NCI-H146 treated with DMSO at 0.1 percent for 48 hours (cell line): ENCODE measurements at regions not wholly inside any gene's neighbourhood (a gene's known extent, or its start where the extent isn't known, plus 50 kb on each side); places are given as distances from the start of the nearest gene placed in this dataset.
A peak's percentile ranks its signal among the peaks of the same experiment; 100 is the strongest.

ENCODE experiments used
- DNase-seq: peaks from one replicate; lab custom pipeline; 2025; ENCODE audit not compliant: unreplicated experiment; lab: John Stamatoyannopoulos, UW

- no peak for DNase-seq
These were observed 208.4 kb downstream of the ANAPC1 start for GRCh38 chr2:111675419-111676194.

GRCh38 chr2:111676291-111676822, 207.6 kb downstream of the ANAPC1 start:
- no peak for DNase-seq

GRCh38 chr2:111678161-111678560, 205.8 kb downstream of the ANAPC1 start:
- DNase-seq: no peak

- DNase-seq: no peak
These were observed 205.3 kb downstream of the ANAPC1 start for GRCh38 chr2:111678651-111679050.

- DNase-seq: no peak
These were observed 204.8 kb downstream of the ANAPC1 start for GRCh38 chr2:111679202-111679601.

GRCh38 chr2:111684611-111685010, 199.4 kb downstream of the ANAPC1 start:
- DNase-seq: no peak

- DNase-seq: no peak
These were observed 198.7 kb downstream of the ANAPC1 start for GRCh38 chr2:111685342-111685741.

- no peak for DNase-seq
These were observed 197.0 kb downstream of the ANAPC1 start for GRCh38 chr2:111686994-111687393.

GRCh38 chr2:111687911-111688310, 196.1 kb downstream of the ANAPC1 start:
- DNase-seq: no peak

GRCh38 chr2:111688482-111688881, 195.5 kb downstream of the ANAPC1 start:
- DNase-seq: no peak

- no peak for DNase-seq
These were observed 194.8 kb downstream of the ANAPC1 start for GRCh38 chr2:111689174-111689573.

- DNase-seq: no peak
These were observed 194.1 kb downstream of the ANAPC1 start for GRCh38 chr2:111689941-111690340.

- no peak for DNase-seq
These were observed 192.7 kb downstream of the ANAPC1 start for GRCh38 chr2:111691164-111691875.

GRCh38 chr2:111692311-111692710, 191.7 kb downstream of the ANAPC1 start:
- DNase-seq: no peak

GRCh38 chr2:111694700-111695101, 189.3 kb downstream of the ANAPC1 start:
- no peak for DNase-seq

- DNase-seq: no peak
These were observed 188.5 kb downstream of the ANAPC1 start for GRCh38 chr2:111695441-111696007.

GRCh38 chr2:111696226-111696625, 187.8 kb downstream of the ANAPC1 start:
- no peak for DNase-seq

- no peak for DNase-seq
These were observed 186.4 kb downstream of the ANAPC1 start for GRCh38 chr2:111697560-111697959.

- DNase-seq: no peak
These were observed 185.9 kb downstream of the ANAPC1 start for GRCh38 chr2:111698089-111698488.

- DNase-seq: peak; percentile 54
These were observed 185.0 kb downstream of the ANAPC1 start for GRCh38 chr2:111698743-111699554.

- no peak for DNase-seq
These were observed 182.7 kb downstream of the ANAPC1 start for GRCh38 chr2:111701266-111701665.
